HG03439 (cell line): ENCODE measurements at regions not wholly inside any gene's neighbourhood (a gene's known extent, or its start where the extent isn't known, plus 50 kb on each side); places are given as distances from the start of the nearest gene placed in this dataset.
"Not testable (repeated sequence)": the region's sequence is repeated elsewhere in the genome, so short reads cannot be mapped to it uniquely, and the experiment has no call there.

ENCODE experiments used
- ATAC-seq: cut with Tn5 transposase; IDR thresholded peaks from one replicate; pipeline ENCODE4 v1.9.1; 2021; ENCODE audit warnings: mild to moderate bottlenecking, moderate library complexity; ENCODE audit not compliant: unreplicated experiment

DNA sequence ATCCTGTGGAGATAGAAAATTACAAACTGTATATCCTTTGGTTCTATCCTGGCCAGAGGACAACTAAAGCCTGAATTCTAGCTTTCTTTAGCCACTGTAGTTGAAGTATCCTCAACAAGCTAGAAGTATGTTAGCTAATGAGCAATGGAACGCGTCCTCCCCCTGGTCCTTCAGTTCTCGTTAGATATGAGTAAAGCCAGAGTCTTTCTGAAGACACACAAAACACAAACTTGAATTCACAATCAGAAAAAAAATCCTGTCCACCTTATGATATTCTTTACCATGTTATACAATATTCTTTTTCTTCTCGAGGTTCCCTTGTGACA, 1527.0 kb upstream of the SLC10A2 start:
- ATAC-seq = no peak

DNA sequence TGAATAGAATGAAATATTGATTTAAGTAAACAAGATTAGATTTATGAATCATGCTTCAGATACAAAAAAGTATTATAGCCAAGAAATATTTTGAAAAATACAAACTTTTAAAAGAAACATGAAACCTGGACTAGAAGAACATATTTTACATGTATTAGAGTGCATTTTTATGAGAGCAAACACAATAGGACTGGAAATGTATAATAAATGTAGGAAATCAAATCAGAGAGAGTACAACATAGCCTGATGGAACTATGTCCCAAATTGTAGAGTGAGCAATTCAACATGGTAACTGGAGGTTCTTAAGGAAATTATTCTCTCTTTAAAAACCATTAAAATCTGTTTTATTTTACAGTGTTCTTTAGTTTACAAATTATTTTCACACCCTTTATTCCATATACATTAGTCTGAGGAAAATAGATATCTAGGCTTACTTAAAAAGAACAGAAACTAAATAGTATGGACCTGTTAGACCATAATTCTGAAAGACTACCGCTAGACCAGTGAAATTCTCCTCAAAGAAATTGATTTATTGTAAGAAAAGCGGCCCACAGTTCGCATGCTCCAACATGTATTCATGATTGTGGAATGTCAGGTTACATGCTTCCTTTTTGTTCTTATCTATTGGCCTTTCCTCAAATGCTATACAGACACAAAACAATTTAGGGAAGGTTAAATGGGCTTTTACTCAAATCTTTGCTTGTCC, 1526.5 kb upstream of the SLC10A2 start:
- ATAC-seq = no peak

DNA sequence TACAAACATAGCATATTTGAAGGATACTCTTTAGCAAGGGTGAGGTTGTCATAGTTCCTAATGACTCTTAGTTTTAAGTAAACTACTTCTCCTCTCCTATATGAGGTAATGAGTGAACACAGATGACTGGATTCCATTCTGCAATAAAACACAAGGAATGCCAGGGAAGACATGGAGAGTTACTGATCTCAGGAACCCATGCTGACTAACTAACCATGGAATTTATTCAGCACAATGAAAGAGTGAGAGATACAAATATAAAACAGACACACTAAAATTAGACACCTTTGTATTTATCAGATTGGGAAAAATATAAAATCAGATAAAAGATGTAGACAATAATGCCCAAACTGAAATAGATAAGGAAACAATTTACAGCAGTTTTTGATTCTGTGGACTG, 1525.9 kb upstream of the SLC10A2 start:
- ATAC-seq = no peak

DNA sequence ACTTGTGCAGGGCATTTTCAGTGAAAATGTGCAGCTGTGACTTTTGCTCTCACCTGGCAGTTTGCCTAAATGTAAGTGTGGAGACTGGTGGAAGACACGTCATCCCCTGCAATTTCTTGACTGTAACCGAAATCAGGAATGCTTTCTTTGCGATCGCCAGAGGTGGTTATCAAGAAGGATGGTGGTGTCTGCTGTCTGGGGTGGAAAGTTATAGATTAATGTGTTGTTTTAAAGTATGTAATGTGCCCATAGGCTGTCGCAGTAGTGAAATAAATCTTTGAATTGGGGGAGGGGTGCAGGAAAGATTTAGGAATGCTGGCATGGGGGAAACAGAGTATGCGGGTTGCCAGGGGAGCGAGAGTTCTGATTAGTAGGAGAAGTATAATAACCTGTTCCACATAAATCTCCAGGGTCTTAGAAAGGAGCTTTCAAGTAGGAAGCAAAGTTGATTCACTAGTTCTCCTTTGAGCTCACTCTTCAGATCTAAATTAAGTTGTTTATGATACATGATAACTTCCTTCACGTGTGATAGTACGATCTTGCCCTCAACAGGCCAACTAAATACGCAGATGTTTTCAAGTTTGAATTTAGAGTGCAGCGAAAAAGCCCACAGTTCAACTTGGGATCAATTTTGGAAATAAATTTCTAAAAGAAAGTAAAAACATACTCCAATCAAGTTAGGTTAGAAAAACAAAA, 1520.0 kb upstream of the SLC10A2 start:
- no peak for ATAC-seq

DNA sequence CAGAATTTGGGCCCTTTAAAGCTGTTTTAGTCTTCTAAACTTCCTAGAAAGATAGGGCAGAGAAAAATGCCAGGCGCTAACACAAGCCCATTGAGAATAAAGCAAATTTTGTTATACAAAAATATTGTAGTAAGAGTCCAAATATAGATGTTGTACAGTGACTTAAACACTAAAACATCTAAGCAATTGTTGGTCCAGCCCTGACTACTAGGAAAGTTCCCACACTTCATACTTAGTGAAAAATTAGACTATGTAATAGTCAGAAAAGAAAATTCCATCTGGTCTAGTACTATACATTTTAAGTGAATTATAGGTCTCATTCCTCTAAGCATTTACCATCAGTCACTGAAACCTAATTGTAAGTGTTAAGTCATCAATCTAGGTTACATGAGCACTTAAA, 1518.3 kb upstream of the SLC10A2 start:
- no peak for ATAC-seq

DNA sequence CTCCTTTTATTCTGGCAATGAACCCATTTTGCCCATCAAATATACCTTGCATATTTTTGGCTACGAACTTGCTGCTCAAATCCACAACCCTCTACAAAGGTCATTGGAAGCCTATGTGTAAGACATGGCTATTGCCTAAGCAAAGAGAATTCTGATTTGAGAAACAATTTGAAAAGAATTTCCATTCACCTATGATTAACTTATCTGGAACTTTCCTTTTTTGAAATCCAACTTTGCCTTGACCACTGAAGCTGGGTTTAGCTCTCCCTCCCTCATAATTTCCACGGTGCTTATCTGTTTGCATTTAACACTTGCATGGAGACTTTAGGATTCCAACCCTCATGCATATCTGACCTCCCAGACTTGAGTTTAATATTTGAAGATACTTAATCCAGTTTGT, 1514.7 kb upstream of the SLC10A2 start:
- no peak for ATAC-seq

DNA sequence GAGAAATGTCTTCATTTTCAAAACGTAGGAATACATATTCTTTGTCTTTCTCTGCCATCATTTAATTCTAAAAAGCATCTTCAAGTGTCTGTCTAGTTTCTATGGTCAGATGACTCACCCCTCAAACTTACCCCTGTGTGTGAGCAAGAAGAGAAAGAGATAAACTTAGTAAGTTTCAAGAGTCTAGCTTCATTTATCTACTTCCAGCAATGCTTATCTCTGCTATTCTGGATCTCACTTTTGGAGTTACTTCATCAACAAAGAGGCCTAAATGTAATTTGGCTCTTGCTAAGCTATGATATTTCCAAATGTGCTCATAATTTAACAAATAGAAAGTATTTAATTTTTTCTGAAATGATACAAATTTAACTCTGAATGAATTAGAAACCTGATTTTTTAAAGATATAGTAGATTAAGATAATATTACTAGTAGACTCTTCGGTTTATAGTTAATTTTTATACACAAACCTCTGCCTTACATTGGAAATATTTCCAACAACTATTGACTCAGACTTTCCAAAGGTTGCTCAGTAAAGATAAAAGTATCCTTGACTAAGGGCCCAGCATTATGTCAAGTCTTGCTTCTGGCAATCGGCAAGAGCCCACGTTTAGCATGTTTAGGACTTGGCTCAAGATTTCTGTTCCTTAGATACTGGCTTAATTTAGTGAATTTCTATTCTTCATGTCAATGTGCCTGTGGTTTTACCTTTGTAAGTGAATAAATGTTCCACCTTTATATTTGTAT, 1511.0 kb upstream of the SLC10A2 start:
- no peak for ATAC-seq

DNA sequence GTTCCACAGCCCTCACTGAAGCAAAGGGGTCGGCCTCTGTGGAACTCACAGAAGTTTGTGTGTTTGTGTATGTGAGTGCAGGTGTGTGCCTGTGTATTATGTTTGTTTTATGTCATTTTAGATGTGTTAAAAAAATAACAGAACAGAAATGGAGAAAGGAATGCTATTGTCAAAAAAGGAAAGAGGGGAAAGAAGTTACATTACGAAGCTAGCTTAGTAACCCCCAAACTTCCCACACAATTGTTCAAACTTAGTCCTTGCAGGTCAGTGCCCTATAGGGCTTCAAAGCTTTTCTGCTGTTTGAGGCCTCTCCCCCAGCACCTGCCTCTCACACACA, 1505.6 kb upstream of the SLC10A2 start:
- ATAC-seq = no peak

DNA sequence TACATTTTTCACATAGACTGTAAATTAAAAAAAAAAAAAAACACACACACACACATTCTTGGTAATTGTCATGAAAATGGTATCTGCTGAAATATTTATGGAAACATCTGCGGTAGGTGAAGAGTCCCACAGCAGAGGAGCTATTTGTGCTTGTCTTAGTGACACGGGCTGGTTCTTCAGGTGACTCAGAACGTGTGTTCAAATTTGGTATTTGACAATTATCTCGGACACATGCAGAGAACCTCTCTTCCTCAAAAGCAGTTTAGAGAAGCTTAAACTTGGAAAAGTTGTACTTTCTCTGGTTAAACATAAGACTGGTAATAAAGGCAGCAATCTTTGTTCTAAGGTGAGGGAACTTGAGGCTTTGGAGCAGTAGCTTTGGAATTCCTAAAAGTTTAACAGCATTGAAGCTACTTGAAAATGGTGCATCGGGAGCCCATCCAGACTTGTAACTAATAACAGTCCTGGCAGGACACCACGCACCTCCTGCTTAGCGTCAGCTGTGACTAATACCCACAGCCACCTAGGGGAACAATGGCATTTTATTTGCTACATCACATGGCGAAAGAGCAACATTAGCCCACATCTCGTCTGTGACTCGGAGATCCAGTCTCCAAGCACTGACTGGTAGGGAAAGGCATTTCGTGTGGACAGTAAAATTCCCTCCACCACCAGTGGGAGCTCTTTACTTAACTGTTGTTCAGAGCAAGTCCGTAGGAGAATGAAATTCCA, 1505.1 kb upstream of the SLC10A2 start:
- no peak for ATAC-seq

DNA sequence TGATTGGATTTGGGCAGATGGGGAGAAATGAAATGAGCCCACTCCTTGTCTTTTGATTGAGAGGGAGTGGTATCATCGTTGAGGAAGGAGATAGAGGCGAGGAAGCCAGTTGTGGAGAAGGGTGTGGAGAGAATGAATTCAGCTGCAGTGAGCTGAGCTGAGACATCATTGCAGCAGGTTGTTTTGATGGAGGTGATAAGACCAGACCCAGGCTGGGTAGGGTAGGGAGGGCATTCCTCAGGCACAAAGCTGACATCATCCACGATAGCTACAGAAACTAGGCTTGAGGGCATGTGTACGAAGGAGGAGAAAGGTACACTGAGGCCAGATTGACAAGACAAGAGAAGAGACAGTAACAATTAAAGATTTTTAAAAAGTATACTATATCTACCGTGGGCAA, 1500.9 kb upstream of the SLC10A2 start:
- no peak for ATAC-seq

DNA sequence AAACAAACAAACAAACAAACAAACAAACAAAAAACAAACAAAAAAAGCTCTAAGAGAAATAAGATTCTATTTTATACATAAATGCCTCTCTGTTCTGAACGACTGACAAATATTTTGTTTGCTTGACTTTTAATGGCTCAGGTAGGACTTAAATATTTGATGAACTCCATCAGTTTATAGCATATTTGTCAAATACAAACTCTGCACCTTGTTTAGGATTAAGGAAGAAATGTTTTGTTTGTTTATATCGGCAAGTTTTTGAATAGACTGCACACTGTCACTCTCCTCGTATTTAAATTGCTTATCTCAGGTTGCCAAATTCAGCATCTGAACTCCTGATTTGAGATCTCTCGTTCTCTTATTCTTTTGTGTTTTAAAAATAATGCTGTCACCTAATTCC, 1499.7 kb upstream of the SLC10A2 start:
- ATAC-seq = no peak

DNA sequence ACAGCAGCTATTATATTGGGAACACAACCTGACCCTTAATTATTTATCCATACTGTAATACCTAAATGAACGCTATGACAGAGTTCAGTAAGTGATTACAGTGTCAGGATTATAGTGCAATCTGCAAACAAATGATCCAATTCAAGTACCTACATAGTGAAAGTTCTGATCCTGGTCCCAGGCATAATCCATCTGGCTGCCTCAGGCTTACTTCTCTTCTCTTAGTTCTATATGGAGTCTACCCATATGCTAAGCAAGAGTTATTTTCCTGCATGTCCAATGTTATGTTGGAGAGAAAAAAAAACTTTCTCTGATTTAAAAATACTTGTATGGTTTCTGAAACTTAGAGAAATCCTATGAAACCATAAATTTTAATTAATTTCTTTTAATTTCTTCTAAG, 1487.7 kb upstream of the SLC10A2 start:
- ATAC-seq = no peak

DNA sequence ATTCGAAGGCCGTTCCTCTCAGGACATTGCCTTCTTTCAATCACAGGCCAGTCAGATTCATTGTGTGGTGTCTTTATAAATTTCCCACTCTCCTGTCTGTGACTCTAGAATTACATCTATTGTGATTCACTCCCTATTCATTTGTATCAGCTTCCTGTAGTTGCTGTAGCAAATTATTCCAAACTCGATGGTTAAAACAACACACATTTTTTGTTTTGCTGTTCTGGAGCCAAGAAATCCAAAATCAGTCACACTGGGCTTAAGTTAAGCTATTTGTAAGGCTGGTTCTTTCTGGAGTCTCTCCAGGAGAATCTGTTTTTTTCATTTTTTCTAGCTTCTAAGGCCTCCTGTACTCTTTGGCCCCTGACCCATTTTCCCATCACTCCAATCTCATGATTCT, 1487.0 kb upstream of the SLC10A2 start:
- ATAC-seq = no peak

DNA sequence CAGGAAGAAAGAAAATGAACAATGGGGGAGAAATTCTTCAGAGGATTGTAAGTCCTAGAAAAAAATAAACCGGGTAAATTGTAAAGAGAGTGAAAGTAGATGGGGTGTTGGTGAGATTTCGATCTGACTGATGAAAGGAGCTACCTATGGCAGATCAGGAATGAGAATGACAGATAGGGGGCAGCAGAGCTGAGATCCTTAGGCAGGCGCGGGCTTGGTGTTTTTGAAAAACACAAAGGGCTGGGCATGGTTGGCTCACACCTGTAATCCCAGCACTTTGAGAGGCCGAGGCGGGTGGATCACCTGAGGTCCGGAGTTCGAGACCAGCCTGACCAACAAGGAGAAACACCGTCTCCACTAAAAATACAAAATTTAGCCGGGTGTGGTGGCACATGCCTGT, 1468.6 kb upstream of the SLC10A2 start:
- no peak for ATAC-seq

DNA sequence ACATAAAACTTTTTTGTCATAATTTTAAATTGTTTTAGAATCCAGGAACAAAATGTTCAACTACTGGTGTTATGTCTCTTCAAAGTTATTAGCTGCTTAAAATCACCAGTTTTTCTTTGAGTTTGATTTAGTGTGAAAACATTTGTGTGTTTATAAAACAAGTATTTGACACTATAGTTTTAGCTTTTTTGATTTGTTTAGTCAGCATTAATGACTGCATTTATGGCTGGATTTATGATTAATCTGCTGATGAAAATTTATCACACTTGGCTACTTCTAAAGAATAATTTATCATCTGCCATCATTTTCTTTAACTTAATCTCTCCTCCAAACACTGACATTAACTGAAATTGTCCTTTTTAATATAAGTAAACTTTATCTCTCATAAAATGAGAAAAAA, 1465.9 kb upstream of the SLC10A2 start:
- no peak for ATAC-seq

DNA sequence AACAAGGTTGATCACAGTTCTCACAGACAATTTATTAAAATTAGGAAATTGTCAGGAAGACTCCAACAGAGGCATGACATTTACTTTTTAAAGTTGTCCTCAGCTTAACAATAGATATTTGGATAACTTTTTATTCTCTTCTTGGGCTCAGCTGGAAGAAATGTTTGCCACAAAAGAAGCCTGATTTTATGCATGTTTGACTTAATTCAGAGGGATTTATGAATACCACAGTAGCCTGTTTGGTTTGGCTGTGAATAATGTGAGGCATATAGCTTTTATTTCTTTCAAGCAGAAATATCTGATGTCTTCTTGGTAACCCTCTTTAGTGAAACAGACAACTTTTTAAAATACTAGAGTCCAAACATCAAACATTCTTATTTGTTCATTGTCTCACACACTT, 1464.5 kb upstream of the SLC10A2 start:
- no peak for ATAC-seq

DNA sequence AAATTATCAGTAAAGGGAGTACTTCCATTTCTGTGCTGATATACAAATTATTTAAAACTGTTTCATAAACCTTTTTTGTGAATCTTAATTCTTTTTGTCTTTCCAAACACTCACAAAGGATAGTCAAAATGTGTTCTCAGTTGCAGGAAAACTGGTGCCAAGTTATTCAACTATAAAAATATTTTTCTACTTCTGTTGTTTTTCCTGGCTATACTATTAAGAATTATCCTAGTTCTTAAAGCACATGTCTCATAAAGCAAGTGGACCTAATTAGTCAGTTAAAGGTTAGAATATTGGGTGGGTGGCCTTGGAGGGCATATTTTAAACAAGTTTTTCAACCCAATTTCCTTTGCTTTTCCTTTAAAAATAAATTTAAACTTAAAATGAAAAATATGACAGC, 1460.3 kb upstream of the SLC10A2 start:
- ATAC-seq = no peak

DNA sequence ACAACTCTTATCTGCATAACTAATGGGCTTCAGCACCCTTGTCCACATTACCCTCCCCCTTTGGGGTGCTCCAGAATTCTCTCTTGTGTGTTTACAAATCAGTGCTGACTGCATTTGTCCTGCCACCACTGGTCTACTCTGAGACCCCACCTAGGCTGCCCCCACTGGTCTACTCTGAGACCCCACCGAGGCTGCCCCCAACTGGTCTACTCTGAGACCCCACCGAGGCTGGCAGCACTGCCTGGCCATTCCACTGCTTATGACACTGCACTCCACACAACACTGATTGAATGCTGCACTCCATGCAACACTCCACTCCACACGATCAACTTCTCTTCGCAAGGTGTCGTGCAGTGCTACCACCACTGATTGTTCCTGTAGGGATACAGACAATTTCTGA, 1459.2 kb upstream of the SLC10A2 start:
- no peak for ATAC-seq

DNA sequence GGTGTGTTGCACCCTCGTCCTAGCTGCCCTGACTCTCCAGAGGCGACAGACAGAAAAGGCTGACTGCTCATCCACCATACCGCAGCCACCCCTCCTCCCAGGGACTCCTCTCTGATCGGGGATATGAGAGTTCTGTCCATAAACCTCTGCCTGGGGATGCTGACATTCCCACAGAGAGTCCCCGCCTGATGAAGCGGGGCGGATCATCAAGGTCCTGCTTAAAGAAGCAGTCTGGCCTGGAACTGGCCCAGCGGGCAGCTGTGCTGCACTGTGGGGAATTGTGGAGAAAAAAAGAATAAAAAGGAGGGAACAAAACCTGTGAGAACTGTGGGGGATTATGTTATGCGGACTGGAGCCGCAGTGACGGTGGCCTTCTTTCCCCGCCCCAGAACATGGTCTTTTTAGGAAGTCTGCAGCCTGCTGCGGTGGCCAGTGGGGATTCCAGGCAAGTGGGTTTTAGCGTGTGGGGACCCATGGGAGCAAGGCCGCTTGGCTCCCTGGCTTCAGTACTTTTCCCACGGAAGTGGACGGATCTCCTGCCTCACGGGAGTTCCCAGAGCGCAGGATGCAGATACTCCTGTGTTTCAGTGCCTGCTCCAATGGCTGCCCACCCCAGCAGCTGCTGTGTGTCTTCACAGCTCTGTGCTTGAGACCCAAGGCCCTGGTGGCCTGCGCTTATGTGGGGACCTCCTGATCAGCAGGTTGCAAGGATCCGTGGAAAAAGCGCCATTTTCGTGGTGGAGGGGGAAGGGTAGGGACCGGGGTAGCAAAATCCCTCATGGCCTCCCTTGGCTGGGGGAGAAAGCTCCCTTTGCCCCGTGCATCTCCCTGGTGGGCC, 1456.2 kb upstream of the SLC10A2 start:
- ATAC-seq = no peak

DNA sequence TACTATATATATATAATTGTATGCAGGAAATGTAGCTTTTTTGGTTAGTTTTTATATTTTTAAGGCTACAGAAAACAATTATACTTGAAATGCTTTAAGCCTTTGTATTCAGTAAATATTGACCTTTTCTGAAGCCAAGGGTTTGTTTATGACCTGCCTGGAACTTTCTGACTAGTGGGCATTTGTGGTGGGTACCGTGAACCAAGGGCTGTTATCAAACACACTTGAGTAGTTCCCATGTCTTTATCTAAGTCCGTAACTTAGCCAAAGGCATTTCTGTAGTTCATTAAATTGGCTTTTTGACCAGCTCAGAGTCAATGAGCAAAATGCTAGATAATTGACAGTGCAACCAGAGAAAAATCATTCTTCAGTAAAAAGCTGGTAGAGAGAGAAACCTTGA, 1444.2 kb upstream of the SLC10A2 start:
- no peak for ATAC-seq

DNA sequence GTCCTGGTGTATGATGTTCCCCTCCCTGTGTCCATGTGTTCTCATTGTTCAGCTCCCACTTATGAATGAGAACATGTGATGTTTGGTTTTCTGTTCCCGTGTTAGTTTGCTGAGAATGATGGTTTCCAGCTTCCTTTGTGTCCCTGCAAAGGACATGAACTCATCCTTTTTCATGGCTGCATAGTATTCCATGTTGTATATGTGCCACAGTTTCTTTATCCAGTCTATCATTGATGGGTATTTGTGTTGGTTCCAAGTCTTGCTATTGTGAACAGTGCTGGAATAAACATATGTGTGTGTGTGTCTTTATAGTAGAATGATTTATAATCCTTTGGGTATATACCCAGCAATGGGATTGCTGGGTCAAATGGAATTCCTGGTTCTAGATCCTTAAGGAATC, 1427.3 kb upstream of the SLC10A2 start:
- not testable (repeated sequence) for ATAC-seq
